NCI-H146 (cell line): ENCODE measurements at regions not wholly inside any gene's neighbourhood (a gene's known extent, or its start where the extent isn't known, plus 50 kb on each side); places are given as distances from the start of the nearest gene placed in this dataset.

Experiments used
- DNase-seq: peaks from one replicate; lab custom pipeline; 2025; lab: John Stamatoyannopoulos, UW

DNA sequence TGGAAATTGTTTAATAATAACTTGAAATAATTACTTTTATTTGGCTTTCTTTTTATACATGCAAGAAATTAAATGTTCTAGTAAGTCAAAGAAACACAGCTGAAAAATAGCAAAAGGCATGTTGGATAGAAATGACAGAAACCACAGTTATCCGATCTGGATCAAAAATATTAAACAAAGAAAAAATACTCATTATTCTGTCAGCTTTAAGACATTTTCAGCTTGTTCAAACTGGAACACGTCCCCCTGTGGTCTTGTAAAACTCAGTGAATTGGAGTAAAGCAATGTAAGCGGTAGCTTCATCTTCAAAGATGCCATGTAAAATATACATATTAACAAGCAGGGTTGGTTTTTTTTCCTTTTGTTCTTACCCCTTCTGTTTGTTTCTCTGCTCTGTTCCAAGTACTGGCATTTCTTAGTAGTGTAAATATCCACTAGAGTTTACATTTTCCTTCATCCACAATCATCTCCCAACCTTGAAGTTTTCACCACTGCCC is 223.4 kb downstream of the IGSF11 start:
- no peak for DNase-seq

DNA sequence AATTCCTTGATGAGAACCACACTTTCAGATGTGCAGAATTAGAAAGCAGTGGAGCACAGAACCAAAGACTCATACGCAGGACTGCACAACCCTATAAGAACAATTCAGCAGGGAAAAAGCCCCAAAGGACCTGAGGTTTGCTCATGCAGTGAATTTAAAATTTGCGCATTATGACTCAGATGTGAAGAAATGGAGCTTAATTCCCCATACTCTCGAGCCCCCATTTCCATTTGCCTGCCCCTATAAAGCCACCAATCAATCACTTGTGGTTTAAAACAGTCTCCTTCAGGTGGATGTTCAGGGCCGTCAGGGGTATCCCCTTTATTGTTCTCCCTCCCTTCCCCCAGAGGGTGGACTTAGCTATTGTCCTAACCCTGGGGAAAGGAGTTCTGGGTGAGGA is 221.2 kb downstream of the IGSF11 start:
- DNase-seq = no peak

DNA sequence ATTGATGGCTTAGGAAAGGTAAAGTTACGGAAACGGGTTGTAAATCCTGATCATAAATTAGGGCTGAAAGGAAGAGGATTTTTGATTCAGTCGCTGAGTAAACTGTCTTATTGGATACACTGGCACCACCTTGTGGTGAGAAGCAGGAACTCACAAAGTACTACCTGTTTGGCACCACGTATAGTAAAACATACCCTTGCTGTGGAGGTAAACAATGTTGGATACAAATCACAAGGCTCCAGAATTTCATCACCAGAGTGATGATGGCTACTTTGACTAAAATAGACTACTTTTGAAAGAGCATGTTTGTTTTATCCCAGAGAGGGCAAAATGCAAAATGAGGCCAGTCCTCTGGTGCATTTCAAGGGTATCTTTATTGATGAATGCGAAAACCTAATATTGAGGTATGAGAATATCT is 216.9 kb downstream of the IGSF11 start:
- peak; percentile 70 for DNase-seq

DNA sequence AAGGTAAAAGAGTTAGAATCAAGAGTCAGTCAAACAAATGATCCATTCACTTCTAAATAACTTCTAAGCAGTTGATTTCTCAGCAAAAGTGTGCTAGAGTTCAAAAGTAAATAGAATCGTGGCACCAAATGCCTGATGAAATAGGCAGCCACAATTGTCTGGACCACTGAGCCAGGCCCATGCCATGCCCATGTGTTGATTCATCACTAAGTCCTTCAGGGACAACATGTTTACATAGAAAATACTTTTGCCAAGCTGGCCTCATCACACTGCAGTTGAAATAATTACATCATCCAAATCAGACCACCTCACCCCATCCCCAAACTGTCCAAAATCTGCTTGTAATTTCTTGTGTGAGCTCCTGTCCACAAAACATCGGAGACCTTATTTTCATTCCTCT is 216.3 kb downstream of the IGSF11 start:
- no peak for DNase-seq

DNA sequence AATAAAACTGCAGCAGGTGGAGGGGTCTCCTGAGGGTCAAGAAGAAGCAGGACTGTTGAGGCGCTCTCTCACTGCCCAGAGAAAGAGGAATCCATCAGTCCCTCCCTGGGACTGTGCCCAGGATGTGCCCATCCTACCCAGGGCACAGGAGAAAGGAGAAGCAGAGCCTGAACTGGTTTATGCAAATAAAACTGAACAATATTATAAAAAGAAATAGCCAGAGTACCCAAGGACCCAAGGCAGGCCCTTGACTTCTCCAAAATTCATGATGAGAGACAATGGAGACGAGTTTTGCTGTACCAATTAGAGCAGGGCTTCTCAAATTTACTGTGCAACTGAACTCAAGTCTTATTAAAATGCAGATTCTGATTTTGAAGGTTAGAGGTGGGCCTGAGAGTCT is 211.0 kb downstream of the IGSF11 start:
- DNase-seq = no peak

DNA sequence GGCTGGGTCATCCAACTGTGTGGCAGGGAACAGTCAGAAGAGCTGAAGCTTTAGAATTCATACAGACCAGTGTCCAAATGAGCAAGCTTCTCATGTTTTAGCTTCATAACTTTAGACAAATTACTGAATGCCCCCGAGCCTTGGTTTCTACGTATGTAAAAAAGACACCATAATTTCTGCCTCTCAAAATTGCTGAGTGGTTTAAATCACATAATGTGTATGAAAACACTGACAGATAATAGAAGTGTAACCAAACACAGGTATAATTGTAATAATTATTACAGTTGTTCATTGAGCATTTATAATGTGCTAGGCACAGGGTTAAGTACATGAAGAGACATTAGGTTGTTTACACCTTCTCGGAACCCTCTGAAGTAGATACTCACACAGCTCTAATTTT is 207.2 kb downstream of the IGSF11 start:
- no peak for DNase-seq

DNA sequence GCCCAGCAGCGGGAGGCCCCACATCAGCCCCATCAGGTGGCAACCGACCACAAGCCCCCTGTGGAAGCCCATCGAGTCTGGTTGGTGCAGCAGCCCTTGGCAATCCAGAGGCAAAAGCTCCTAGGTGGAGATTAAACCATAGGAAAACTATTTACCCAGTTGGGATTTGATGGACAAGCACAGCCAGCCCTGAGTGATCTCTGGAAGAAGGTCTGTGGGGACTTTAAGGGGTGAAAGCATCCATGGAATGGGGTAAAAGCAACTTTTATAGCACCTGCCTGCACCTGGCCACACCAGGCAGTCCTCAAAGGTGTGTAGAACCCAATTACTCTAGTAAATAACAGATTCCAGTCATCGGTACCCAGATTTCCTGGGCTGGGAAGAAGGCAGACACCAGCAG is 206.3 kb downstream of the IGSF11 start:
- DNase-seq = no peak

DNA sequence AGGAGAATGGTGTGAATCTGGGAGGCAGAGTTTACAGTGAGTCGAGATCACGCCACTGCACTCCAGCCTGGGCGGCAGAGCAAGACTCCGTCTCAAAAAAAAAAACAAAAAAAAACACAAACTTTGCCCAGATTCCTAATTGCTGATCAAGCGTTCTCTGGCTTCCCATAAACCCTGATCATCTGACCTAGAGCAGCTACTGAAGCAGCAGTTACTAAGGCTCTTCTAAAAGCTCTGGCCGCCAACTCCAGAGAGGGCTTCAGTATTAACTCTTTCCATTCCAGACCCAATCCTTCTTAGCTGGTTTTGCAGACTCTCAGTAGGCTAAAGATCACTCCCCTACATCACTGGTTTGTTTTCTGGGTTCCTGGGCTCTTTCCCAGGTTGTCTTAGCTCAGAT is 201.6 kb downstream of the IGSF11 start:
- DNase-seq = no peak

DNA sequence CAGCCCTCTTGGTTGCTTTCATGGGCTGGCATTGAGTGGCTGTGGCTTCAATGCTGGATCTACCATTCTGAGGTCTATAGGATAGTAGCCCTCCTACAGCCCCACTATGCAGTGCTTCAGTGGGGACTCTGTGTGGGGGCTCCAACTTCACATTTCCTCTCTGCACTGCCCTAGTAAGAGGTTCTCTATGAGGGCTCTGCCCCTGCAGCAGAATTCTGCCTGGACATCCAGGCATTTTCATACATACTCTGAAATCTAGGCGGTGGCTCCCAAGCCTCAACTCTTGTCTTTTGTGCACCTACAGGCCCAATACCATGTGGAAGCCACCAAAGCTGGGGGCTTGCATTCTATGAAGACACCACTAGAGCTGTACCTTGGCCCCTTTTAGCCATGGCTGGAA is 195.8 kb downstream of the IGSF11 start:
- DNase-seq = no peak

DNA sequence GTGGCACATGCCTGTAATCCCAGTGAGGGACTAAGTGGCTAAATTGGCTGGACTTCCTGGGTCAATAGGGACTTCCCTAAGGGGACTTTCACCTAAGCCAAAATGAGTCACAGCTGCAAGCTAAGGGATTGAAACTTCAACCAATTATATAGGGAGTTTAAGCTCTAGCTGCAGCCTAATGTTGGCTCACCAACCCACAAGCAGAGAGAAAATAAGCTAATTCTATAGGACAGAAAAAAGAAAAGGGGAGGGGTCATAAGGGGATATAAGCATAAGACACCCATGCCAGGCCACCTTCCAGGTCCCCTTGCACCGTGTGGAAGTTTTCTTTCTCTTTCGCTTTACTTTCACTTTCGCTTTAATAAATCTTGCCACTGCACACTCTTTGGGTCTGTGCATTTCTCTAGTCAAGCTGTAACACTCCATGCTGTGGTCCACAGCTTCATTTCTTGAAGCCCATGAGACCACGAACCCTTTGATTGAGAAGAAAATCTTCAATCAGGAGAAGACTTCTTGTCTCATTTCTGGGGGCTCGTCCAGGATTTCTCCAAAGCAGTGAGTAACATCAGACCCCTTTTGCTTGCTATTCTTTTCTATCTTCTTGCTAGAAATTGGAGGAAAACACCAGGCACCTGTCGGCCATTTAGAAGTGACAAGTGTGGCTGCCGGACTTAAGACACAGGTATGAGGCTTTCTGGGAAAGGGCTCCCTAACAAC is 192.3 kb downstream of the IGSF11 start:
- no peak for DNase-seq

DNA sequence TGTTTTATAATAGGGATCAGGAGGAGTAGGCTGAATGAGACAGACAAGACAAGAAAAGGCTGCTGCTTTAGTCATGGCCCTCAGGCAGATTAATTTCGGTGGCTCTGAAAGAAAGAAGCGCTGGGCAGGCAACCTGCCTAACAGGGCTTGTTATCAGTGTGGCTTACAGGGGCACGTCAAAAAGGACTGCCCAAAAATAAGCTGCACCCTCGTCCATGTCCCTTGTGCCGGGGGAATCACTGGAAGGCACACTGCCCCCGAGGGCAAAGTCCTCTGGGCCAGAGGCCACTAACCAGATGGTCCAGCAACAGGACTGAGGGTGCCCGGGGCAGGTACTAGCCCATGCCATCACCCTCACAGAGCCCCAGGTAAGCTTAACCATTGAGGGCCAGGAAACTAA is 188.5 kb downstream of the IGSF11 start:
- no peak for DNase-seq
